Liver (tissue), 8 donors: ENCODE measurements at regions not wholly inside any gene's neighbourhood (a gene's known extent, or its start where the extent isn't known, plus 50 kb on each side); places are given as distances from the start of the nearest gene placed in this dataset.

Experiments
- DNase-seq: peaks from one replicate; pipeline ENCODE4 v3.0.0-alpha.2; 2017; ENCODE audit warnings: low spot score
- H3K27ac ChIP-seq, 2 donors: one replicate each; pipeline ENCODE4 v1.7.0; 2013; ENCODE audit warnings: inconsistent platforms in 2 of 2, low read length in 2 of 2, control low read depth in 1 of 2, low read depth in 1 of 2, mild to moderate bottlenecking in 1 of 2
- H3K27me3 ChIP-seq, 4 donors: one replicate each; pipeline versions ENCODE4 v1.6.1 to v1.7.0; 2013; ENCODE audit warnings: low read length in 3 of 4, inconsistent platforms in 1 of 4, mild to moderate bottlenecking in 1 of 4, moderate library complexity in 1 of 4; ENCODE audit not compliant: control insufficient read depth in 4 of 4, insufficient read depth in 4 of 4
- H3K36me3 ChIP-seq, 4 donors: one replicate each; pipeline versions ENCODE4 v1.6.1 to v1.7.0; 2013; ENCODE audit warnings: low read length in 3 of 4, mild to moderate bottlenecking in 3 of 4, low read depth in 1 of 4, moderate library complexity in 1 of 4; ENCODE audit not compliant: control insufficient read depth in 4 of 4, insufficient read depth in 3 of 4
- H3K4me1 ChIP-seq, 4 donors: one replicate each; pipeline versions ENCODE4 v1.6.1 to v1.7.0; 2013; ENCODE audit warnings: low read length in 3 of 4, mild to moderate bottlenecking in 3 of 4, moderate library complexity in 1 of 4; ENCODE audit not compliant: control insufficient read depth in 4 of 4, insufficient read depth in 4 of 4
- H3K4me3 ChIP-seq, 3 donors: one replicate each; pipeline versions ENCODE4 v1.6.1 to v1.7.0; 2013; ENCODE audit warnings: low read length in 3 of 3, control low read depth in 1 of 3, low read depth in 1 of 3, mild to moderate bottlenecking in 1 of 3
- H3K9ac ChIP-seq, 2 donors: one replicate each; pipeline ENCODE4 v1.7.0; 2013; ENCODE audit warnings: low read length in 2 of 2, mild to moderate bottlenecking in 2 of 2, moderate library complexity in 2 of 2, control low read depth in 1 of 2, low read depth in 1 of 2
- H3K9me3 ChIP-seq, 4 donors: one replicate each; pipeline versions ENCODE4 v1.6.1 to v1.7.0; 2013; ENCODE audit warnings: low read length in 3 of 4; ENCODE audit not compliant: control insufficient read depth in 4 of 4
- ATF3 ChIP-seq: IDR thresholded peaks from 2 replicates; pipeline ENCODE4 v1.6.1; 2016; ENCODE audit warnings: antibody characterized with exemption
- CTCF ChIP-seq: fragments of 150-350 bp; IDR thresholded peaks from 2 replicates; pipeline ENCODE4 v1.5.1; 2017; ENCODE audit warnings: improper control_type of control experiment, low read depth, low read length; ENCODE audit not compliant: missing input control
- FOXA1 ChIP-seq: IDR thresholded peaks from 2 replicates; pipeline ENCODE4 v1.6.1; 2016; ENCODE audit warnings: antibody characterized with exemption
- GABPA ChIP-seq, 2 donors: IDR thresholded peaks in 1 of 2; conservative IDR thresholded peaks in 1 of 2; 2 replicates each; pipeline ENCODE4 v1.6.1; 2016; ENCODE audit warnings: antibody characterized with exemption in 2 of 2, mild to moderate bottlenecking in 1 of 2, moderate library complexity in 1 of 2
- HNF4A ChIP-seq, 2 donors: conservative IDR thresholded peaks; 2 replicates each; pipeline ENCODE4 v1.6.1; 2016; ENCODE audit warnings: antibody characterized with exemption in 2 of 2, mild to moderate bottlenecking in 2 of 2
- HNF4G ChIP-seq: IDR thresholded peaks from 2 replicates; pipeline ENCODE4 v1.6.1; 2016; ENCODE audit warnings: antibody characterized with exemption
- JUND ChIP-seq, 2 donors: IDR thresholded peaks; 2 replicates each; pipeline ENCODE4 v1.6.1; 2016; ENCODE audit warnings: antibody characterized with exemption in 2 of 2
- MAX ChIP-seq: IDR thresholded peaks from 2 replicates; pipeline ENCODE4 v1.6.1; 2016; ENCODE audit warnings: antibody characterized with exemption
- NR2F2 ChIP-seq: IDR thresholded peaks from 2 replicates; pipeline ENCODE4 v1.6.1; 2016; ENCODE audit warnings: antibody characterized with exemption
- RAD21 ChIP-seq, 2 donors: IDR thresholded peaks; 2 replicates each; pipeline ENCODE4 v1.6.1; 2016; ENCODE audit warnings: antibody characterized with exemption in 2 of 2, mild to moderate bottlenecking in 2 of 2
- RXRA ChIP-seq, 2 donors: IDR thresholded peaks; 2 replicates each; pipeline ENCODE4 v1.6.1; 2017 to 2018; ENCODE audit warnings: antibody characterized with exemption in 2 of 2, mild to moderate bottlenecking in 1 of 2
- SP1 ChIP-seq: IDR thresholded peaks from 2 replicates; pipeline ENCODE4 v1.6.1; 2018; ENCODE audit warnings: antibody characterized with exemption, mild to moderate bottlenecking
- TAF1 ChIP-seq: conservative IDR thresholded peaks from 2 replicates; pipeline ENCODE4 v1.6.1; 2016; ENCODE audit warnings: antibody characterized with exemption, mild to moderate bottlenecking
- YY1 ChIP-seq: IDR thresholded peaks from 2 replicates; pipeline ENCODE4 v1.6.1; 2016; ENCODE audit warnings: antibody characterized with exemption, mild to moderate bottlenecking
- WGBS: extraction: QIAGEN DNeasy Blood & Tissue Kit; methylation state at CpG from one replicate; pipeline ENCODE4 v1.1.7; 2013; 5-methylcytosine and 5-hydroxymethylcytosine counted together
- TF ChIP-seq, protein P1 (sequence below): IDR thresholded peaks from 2 replicates; pipeline ENCODE4 v1.6.1; 2016; ENCODE audit warnings: antibody characterized with exemption, mild to moderate bottlenecking
- TF ChIP-seq, protein P2 (sequence below): IDR thresholded peaks from 2 replicates; pipeline ENCODE4 v1.6.1; 2016; ENCODE audit warnings: antibody characterized with exemption
- donor health status: healthy.
- donor health status: healthy.
- donor health status: healthy.
- donor health status: healthy.
- donor health status: healthy.

DNA sequence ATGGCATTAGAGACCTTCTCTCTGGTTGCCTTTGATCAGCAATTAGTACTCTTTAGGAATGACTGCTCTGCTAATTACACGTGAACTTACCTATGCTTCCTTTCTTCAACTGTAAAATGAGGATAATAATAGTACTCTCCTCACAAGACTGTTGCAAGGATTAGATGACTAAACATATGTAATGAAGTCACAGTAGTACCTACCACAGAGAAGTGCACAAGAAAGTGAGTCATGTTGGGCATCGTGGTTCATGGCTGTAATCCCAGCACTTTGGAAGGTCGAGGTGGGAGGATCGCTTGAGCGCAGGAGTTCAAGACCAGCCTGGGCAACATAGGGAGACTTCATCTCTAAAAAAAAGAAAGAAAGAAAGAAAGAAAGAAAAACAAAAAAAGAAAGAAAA is 68.1 kb upstream of the AK4 start:
- Histone ChIP-seq H3K36me3 (no peaks in the 10 kb centered on the region), H3K27ac (no peak overlapping the region), H3K9ac (no peak overlapping the region), H3K4me1 (no peaks in the 10 kb centered on the region), H3K4me3 (no peak overlapping the region), H3K27me3 (no peaks in the 10 kb centered on the region), H3K9me3 (no peaks in the 10 kb centered on the region)
- 90% methylated on average over 5 of the region's 5 CpGs for WGBS
- TF ChIP-seq, protein P1, sequence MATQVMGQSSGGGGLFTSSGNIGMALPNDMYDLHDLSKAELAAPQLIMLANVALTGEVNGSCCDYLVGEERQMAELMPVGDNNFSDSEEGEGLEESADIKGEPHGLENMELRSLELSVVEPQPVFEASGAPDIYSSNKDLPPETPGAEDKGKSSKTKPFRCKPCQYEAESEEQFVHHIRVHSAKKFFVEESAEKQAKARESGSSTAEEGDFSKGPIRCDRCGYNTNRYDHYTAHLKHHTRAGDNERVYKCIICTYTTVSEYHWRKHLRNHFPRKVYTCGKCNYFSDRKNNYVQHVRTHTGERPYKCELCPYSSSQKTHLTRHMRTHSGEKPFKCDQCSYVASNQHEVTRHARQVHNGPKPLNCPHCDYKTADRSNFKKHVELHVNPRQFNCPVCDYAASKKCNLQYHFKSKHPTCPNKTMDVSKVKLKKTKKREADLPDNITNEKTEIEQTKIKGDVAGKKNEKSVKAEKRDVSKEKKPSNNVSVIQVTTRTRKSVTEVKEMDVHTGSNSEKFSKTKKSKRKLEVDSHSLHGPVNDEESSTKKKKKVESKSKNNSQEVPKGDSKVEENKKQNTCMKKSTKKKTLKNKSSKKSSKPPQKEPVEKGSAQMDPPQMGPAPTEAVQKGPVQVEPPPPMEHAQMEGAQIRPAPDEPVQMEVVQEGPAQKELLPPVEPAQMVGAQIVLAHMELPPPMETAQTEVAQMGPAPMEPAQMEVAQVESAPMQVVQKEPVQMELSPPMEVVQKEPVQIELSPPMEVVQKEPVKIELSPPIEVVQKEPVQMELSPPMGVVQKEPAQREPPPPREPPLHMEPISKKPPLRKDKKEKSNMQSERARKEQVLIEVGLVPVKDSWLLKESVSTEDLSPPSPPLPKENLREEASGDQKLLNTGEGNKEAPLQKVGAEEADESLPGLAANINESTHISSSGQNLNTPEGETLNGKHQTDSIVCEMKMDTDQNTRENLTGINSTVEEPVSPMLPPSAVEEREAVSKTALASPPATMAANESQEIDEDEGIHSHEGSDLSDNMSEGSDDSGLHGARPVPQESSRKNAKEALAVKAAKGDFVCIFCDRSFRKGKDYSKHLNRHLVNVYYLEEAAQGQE = no peak
- TF ChIP-seq ATF3 (no peak), RAD21 (IDR thresholded peaks at IDR 0.05) (no peak), YY1 (no peak), HNF4A (conservative IDR thresholded peaks at IDR 0.05) (no peak), FOXA1 (no peak), GABPA (IDR thresholded peaks at IDR 0.05 in 1 of 2, conservative IDR thresholded peaks at IDR 0.05 in 1 of 2) (no peak), NR2F2 (no peak), TAF1 (no peak)
- TF ChIP-seq, protein P2, sequence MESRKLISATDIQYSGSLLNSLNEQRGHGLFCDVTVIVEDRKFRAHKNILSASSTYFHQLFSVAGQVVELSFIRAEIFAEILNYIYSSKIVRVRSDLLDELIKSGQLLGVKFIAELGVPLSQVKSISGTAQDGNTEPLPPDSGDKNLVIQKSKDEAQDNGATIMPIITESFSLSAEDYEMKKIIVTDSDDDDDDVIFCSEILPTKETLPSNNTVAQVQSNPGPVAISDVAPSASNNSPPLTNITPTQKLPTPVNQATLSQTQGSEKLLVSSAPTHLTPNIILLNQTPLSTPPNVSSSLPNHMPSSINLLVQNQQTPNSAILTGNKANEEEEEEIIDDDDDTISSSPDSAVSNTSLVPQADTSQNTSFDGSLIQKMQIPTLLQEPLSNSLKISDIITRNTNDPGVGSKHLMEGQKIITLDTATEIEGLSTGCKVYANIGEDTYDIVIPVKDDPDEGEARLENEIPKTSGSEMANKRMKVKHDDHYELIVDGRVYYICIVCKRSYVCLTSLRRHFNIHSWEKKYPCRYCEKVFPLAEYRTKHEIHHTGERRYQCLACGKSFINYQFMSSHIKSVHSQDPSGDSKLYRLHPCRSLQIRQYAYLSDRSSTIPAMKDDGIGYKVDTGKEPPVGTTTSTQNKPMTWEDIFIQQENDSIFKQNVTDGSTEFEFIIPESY = no peak
- no peak for DNase-seq

DNA sequence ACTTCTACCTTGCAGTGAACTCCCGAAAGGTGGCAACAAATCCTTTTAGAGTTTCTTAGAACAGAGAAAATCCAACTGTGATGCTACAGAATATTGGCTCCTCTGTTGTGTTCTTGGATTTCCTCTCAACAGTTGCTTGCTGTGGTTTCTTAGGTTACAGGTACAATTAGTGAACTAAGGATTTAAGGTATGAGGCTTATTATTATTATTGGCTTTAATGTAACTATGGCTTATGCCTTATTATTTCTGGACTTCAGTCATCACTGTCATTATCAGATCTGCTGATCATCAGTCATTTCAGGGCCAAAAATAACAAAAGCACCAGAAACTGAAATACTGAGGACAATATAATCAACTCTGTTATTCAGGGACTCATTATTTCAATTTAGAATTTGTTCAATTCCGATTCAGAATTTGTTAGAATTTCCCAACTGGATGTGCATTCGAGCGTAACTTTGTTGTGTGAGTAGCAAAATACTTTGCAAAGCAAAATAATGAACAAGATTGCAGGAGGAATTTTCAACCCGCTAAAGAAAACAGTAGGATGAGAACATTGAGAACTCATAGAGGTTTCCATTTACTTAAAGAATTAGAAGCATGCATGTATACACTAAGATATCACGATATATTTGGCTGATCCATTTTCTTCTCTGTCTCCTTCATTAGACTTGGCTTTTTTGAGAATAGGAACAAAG is 65.5 kb upstream of the AK4 start:
- no peak overlapping the region for H3K4me3 ChIP-seq
- DNase-seq = no peak
- H3K27me3 ChIP-seq = no peaks in the 10 kb centered on the region
- H3K27ac ChIP-seq = no peak overlapping the region
- TF ChIP-seq RAD21 (IDR thresholded peaks at IDR 0.05) (no peak), CTCF (no peak), SP1 (no peak), YY1 (no peak), HNF4A (conservative IDR thresholded peaks at IDR 0.05) (no peak), NR2F2 (no peak), TAF1 (no peak), FOXA1 (no peak), MAX (no peak), HNF4G (no peak), ATF3 (no peak), RXRA (IDR thresholded peaks at IDR 0.05) (no peak), JUND (IDR thresholded peaks at IDR 0.05) (no peak)
- TF ChIP-seq, protein P2 = no peak
- TF ChIP-seq, protein P1 = no peak
- WGBS = 95% methylated on average over 6 of the region's 6 CpGs
- H3K9me3 ChIP-seq = no peaks in the 10 kb centered on the region
- no peak overlapping the region for H3K9ac ChIP-seq
- no peaks in the 10 kb centered on the region for H3K36me3 ChIP-seq
- no peaks in the 10 kb centered on the region for H3K4me1 ChIP-seq
